ENCODE measurements at regions not wholly inside any gene's neighbourhood (a gene's known extent, or its start where the extent isn't known, plus 50 kb on each side); places are given as distances from the start of the nearest gene placed in this dataset.

- no peaks in the 10 kb centered on the region for H3K27me3 ChIP-seq
- no peak overlapping the region for H3K27ac ChIP-seq
- intact Hi-C loops (cut with DNase I), result no loop called here
- TF ChIP-seq POLR2A (IDR thresholded peaks at IDR 0.05) (no peak), POLR2AphosphoS5 (IDR thresholded peaks at IDR 0.05; ENCODE audit: insufficient read depth in 1 of 2, low read depth in 1 of 2) (no peak)
- TF ChIP-seq, protein P1, sequence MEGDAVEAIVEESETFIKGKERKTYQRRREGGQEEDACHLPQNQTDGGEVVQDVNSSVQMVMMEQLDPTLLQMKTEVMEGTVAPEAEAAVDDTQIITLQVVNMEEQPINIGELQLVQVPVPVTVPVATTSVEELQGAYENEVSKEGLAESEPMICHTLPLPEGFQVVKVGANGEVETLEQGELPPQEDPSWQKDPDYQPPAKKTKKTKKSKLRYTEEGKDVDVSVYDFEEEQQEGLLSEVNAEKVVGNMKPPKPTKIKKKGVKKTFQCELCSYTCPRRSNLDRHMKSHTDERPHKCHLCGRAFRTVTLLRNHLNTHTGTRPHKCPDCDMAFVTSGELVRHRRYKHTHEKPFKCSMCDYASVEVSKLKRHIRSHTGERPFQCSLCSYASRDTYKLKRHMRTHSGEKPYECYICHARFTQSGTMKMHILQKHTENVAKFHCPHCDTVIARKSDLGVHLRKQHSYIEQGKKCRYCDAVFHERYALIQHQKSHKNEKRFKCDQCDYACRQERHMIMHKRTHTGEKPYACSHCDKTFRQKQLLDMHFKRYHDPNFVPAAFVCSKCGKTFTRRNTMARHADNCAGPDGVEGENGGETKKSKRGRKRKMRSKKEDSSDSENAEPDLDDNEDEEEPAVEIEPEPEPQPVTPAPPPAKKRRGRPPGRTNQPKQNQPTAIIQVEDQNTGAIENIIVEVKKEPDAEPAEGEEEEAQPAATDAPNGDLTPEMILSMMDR (IDR thresholded peaks at IDR 0.05), result no peak
- DNase-seq (ENCODE audit: extremely low spot score in 2 of 2), result no peak
- H3K36me3 ChIP-seq, result no peaks in the 10 kb centered on the region
- no peaks in the 10 kb centered on the region for H3K9me3 ChIP-seq
- no peaks in the 10 kb centered on the region for H3K4me1 ChIP-seq
- H3K4me3 ChIP-seq, result no peak overlapping the region
Measured at GRCh38 chr5:60148366-60148765, 254.8 kb upstream of the PDE4D start.

GRCh38 chr5:60147791-60148190 is 254.3 kb upstream of the PDE4D start:
- Histone ChIP-seq H3K27me3 (no peaks in the 10 kb centered on the region), H3K4me3 (no peak overlapping the region), H3K9me3 (no peaks in the 10 kb centered on the region), H3K27ac (no peak overlapping the region), H3K36me3 (no peaks in the 10 kb centered on the region), H3K4me1 (no peaks in the 10 kb centered on the region)
- no peak for DNase-seq (ENCODE audit: extremely low spot score in 2 of 2)
- TF ChIP-seq, protein P1 (IDR thresholded peaks at IDR 0.05), result no peak
- TF ChIP-seq POLR2A (IDR thresholded peaks at IDR 0.05) (no peak), POLR2AphosphoS5 (IDR thresholded peaks at IDR 0.05; ENCODE audit: insufficient read depth in 1 of 2, low read depth in 1 of 2) (no peak)
- intact Hi-C loops (cut with DNase I), result no loop called here

DNA sequence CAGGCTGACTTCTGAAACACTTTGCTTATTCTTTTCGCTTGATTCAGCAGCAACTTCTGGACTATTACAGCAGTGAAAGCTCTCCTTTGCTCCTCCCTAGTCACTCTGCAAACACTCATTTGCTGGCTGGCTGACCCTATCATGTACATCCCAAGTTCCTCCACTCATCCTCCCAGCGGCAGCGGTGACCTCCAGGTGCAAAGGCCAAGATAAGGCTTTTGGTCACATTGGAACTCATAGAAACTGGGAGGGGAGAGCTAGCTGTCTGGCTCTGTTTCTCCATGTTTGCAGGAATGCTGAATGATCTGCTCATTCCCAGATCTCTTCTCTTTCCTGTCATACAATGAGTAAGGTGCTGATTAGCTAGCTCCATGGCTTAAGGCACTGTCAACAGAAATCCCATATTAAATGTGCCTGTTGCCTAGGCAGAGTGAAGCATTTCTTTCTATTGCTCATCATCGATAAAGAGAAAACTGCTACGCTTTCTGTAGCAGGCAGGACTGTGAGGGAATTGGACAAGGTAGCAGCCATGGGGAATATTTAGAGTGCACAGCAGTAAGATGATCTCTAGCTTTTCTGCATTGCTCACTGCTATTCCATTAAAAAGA is 250.5 kb upstream of the PDE4D start:
- no peaks in the 10 kb centered on the region for H3K9me3 ChIP-seq
- no peaks in the 10 kb centered on the region for H3K27me3 ChIP-seq
- intact Hi-C loops (cut with DNase I), result no loop called here
- H3K4me1 ChIP-seq, result no peaks in the 10 kb centered on the region
- DNase-seq (ENCODE audit: extremely low spot score in 2 of 2), result no peak
- no peak overlapping the region for H3K27ac ChIP-seq
- H3K4me3 ChIP-seq, result no peak overlapping the region
- no peak for TF ChIP-seq POLR2AphosphoS5 (IDR thresholded peaks at IDR 0.05; ENCODE audit: insufficient read depth in 1 of 2, low read depth in 1 of 2)
- no peaks in the 10 kb centered on the region for H3K36me3 ChIP-seq

- TF ChIP-seq, protein P1 (IDR thresholded peaks at IDR 0.05), result no peak
- no peak for TF ChIP-seq POLR2A (IDR thresholded peaks at IDR 0.05)
- no peak for TF ChIP-seq POLR2AphosphoS5 (IDR thresholded peaks at IDR 0.05; ENCODE audit: insufficient read depth in 1 of 2, low read depth in 1 of 2)
- intact Hi-C loops (cut with DNase I), result no loop called here
- H3K4me1 ChIP-seq, result no peaks in the 10 kb centered on the region
- DNase-seq (ENCODE audit: extremely low spot score in 2 of 2), result no peak
- H3K4me3 ChIP-seq, result no peak overlapping the region
- H3K27ac ChIP-seq, result no peak overlapping the region
- H3K9me3 ChIP-seq, result no peaks in the 10 kb centered on the region
- no peaks in the 10 kb centered on the region for H3K27me3 ChIP-seq
- no peaks in the 10 kb centered on the region for H3K36me3 ChIP-seq
Measured at GRCh38 chr5:60141119-60141518, 247.6 kb upstream of the PDE4D start.

GRCh38 chr5:60136841-60137240 is 243.3 kb upstream of the PDE4D start:
- TF ChIP-seq POLR2AphosphoS5 (IDR thresholded peaks at IDR 0.05; ENCODE audit: insufficient read depth in 1 of 2, low read depth in 1 of 2) (no peak), POLR2A (IDR thresholded peaks at IDR 0.05) (no peak)
- TF ChIP-seq, protein P1 (IDR thresholded peaks at IDR 0.05), result no peak
- intact Hi-C loops (cut with DNase I), result no loop called here
- H3K27ac ChIP-seq, result no peak overlapping the region
- H3K9me3 ChIP-seq, result no peaks in the 10 kb centered on the region
- no peak for DNase-seq (ENCODE audit: extremely low spot score in 2 of 2)
- no peaks in the 10 kb centered on the region for H3K36me3 ChIP-seq
- H3K27me3 ChIP-seq, result no peaks in the 10 kb centered on the region
- no peak overlapping the region for H3K4me3 ChIP-seq
- no peaks in the 10 kb centered on the region for H3K4me1 ChIP-seq
